ENCODE measurements at regions not wholly inside any gene's neighbourhood (a gene's known extent, or its start where the extent isn't known, plus 50 kb on each side); places are given as distances from the start of the nearest gene placed in this dataset.

GRCh38 chr7:21071561-21072501 is 285.1 kb upstream of the SP8 start:
- TF ChIP-seq YY1 (IDR thresholded peaks at IDR 0.05; ENCODE audit: insufficient read depth, insufficient read length): no peak
- TF ChIP-seq ZNF274 (IDR thresholded peaks at IDR 0.05; ENCODE audit: low read depth, low read length): no peak
- TF ChIP-seq SUZ12 (IDR thresholded peaks at IDR 0.05; ENCODE audit: extremely low read depth, insufficient read depth, insufficient read length): no peak
